ENCODE measurements at regions not wholly inside any gene's neighbourhood (a gene's known extent, or its start where the extent isn't known, plus 50 kb on each side); places are given as distances from the start of the nearest gene placed in this dataset.

DNA sequence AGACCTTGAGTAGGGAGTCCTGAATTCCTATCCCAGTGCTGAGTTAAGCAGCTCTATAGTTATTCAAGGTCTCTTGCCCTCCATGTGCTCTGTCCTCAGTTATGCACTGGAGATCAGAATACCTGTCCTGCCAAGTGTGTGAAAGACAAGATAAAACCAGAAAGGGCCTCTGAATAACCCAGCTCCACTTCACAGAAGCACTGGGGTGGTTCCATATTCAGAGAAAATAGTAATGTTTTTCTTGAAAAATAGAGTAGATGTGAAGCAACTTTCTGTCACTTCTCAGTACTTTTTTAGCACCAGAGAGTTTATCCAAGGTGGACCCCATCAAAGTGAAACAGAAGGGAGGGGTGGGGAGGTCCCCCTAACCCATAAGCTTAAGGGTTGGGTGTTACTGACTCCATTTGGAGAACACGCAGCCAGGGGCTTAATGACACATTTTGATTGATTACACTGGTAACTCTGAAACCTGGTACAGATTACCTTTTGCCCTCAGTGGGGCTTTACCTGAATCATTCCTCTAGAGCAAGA, 509.8 kb upstream of the JARID2 start:
- no peak for TF ChIP-seq POLR2A (IDR thresholded peaks at IDR 0.05; ENCODE audit: low read length)
- no peak for TF ChIP-seq GATA1 (IDR thresholded peaks at IDR 0.05; ENCODE audit: low read depth, low read length)

Data from erythroblast (primary cell).